ENCODE measurements at regions not wholly inside any gene's neighbourhood (a gene's known extent, or its start where the extent isn't known, plus 50 kb on each side); places are given as distances from the start of the nearest gene placed in this dataset.

DNA sequence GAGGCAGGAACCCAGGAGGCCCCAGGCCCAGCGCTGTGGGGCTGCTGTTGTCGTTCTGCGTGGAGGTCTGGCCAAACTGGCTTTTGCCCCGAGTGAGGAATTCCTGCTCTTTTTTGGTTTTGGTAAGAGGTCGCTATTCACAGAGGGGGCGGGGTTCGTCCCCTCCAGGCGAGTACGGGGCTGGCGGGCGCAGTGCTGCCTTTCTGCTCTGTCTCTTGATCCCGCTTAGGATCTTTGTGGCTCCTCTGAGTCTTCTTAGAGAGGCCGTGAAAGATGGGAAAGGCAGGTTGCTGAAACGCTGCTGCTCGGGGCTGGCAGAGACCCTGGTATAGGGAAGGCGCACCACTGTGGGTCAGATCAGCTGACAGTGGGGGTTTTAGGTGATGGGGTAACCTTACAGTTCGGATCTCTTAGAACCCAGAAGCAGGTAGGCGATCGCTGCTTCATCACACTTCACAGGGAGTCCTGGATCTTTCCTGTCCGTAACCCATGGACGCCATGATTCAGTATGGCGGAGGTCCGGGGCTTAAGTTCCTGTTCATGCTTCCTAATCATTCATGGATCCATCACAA is 136.7 kb downstream of the KIF20B start:
- H3K9me3 ChIP-seq = no peaks in the 10 kb centered on the region
- no peaks in the 10 kb centered on the region for H3K36me3 ChIP-seq
- H3K4me3 ChIP-seq = peak overlapping the region; percentile 64 to 69 (median 64)
- intact Hi-C loops (cut with DNase I) = no loop called here
- H3K4me1 ChIP-seq = peaks cover 0 to 26% (median 7%) of the 10 kb centered on the region in 3 donors
- peak overlapping the region; percentile 58 to 80 (median 72) for H3K27ac ChIP-seq
- WGBS, 2 donors = 72 to 78% methylated on average over 5 to 8 of the region's 23 CpGs
- H3K27me3 ChIP-seq = peaks cover 0 to 10% (median 0%) of the 10 kb centered on the region in 4 donors
- no peak for TF ChIP-seq CTCF (IDR thresholded peaks at IDR 0.05)
- no peak for TF ChIP-seq POLR2A (IDR thresholded peaks at IDR 0.05)
- no peak for DNase-seq

DNA sequence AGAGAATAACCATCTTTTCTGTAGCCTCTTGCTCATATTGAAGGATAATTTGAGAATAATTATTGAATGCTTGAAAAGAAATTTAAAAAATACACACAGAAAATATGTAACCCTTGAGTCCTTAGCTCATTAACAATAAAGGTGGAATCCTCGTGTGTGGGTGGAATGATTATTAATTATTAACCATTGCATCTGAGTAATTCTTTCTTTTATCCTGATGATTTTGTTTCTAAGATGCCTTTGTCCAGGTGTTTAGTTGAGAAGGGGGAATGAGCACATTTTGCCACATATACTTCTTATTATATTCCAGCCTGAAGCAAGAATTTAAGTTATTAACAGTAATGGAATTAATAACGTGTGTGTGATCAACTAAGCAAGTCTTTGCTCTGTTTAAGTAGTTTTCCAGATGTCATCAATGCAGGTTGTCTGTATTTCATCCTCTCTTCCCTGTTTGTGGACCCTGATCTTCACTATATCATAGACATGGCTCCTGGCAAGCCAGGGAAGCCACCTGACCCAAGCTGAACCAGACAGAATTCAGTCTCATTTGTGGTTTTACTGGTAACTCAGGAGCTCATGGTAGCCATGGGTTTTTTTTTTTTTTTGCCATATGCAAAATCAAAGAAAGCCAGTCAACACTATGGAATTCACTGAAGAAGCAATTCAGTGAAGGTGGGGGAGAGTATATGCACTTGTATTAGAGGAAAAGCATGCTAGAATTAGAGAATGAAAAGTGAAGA is 144.3 kb downstream of the KIF20B start:
- intact Hi-C loops (cut with DNase I) = no loop called here
- 63 to 76% methylated on average over 2 of the region's 2 CpGs for WGBS, 2 donors
- no peaks in the 10 kb centered on the region for H3K4me1 ChIP-seq
- H3K4me3 ChIP-seq = no peak overlapping the region
- no peak for TF ChIP-seq CTCF (IDR thresholded peaks at IDR 0.05)
- TF ChIP-seq POLR2A (IDR thresholded peaks at IDR 0.05) = no peak
- H3K27ac ChIP-seq = no peak overlapping the region
- H3K9me3 ChIP-seq = no peaks in the 10 kb centered on the region
- no peaks in the 10 kb centered on the region for H3K36me3 ChIP-seq
- no peak for DNase-seq
- peaks cover 0 to 20% (median 0%) of the 10 kb centered on the region in 4 donors for H3K27me3 ChIP-seq

- Histone ChIP-seq H3K36me3 (no peaks in the 10 kb centered on the region), H3K27ac (no peak overlapping the region), H3K27me3 (peaks cover 0 to 22% (median 0%) of the 10 kb centered on the region in 4 donors), H3K4me3 (no peak overlapping the region), H3K4me1 (no peaks in the 10 kb centered on the region), H3K9me3 (no peaks in the 10 kb centered on the region)
- no peak for DNase-seq
- intact Hi-C loops (cut with DNase I) = no loop called here
- no peak for TF ChIP-seq CTCF (IDR thresholded peaks at IDR 0.05)
- no peak for TF ChIP-seq POLR2A (IDR thresholded peaks at IDR 0.05)
Observed at GRCh38 chr10:89846281-89846630, 144.9 kb downstream of the KIF20B start.

- WGBS, 2 donors = 78 to 100% methylated on average over 1 of the region's 1 CpG
- Histone ChIP-seq H3K27ac (no peak overlapping the region), H3K4me3 (no peak overlapping the region), H3K36me3 (no peaks in the 10 kb centered on the region), H3K27me3 (peaks cover 0 to 22% (median 0%) of the 10 kb centered on the region in 4 donors), H3K9me3 (no peaks in the 10 kb centered on the region), H3K4me1 (no peaks in the 10 kb centered on the region)
- intact Hi-C loops (cut with DNase I) = no loop called here
- DNase-seq = no peak
- TF ChIP-seq CTCF (IDR thresholded peaks at IDR 0.05) = no peak
Observed at GRCh38 chr10:89846786-89847185, 145.4 kb downstream of the KIF20B start.

DNA sequence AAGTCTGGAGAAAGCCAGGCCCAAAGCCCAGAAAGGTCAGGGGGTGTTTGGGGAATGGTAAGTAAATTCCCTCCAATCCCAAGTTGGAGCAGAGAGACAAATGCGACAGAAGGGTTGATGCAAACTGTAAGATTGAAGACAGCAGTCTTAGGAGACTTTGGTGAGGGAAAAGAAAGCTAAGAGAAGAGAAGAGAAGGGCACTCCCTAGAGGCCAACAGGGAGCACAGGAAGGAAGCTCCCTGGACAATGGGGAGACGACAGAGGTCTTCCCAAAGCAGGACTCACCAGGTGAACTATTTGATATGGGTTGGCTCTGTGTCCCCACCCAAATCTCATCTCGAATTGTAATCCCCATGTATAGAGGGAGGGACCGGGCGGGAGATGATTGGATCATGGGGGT is 151.5 kb downstream of the KIF20B start:
- Histone ChIP-seq H3K4me1 (no peaks in the 10 kb centered on the region), H3K27ac (no peak overlapping the region), H3K36me3 (no peaks in the 10 kb centered on the region), H3K4me3 (no peak overlapping the region), H3K9me3 (no peaks in the 10 kb centered on the region), H3K27me3 (peaks cover 0 to 22% (median 1%) of the 10 kb centered on the region in 4 donors)
- intact Hi-C loops (cut with DNase I) = no loop called here
- no peak for DNase-seq
- WGBS, 2 donors = 88 to 89% methylated on average over 5 of the region's 5 CpGs
- no peak for TF ChIP-seq POLR2A (IDR thresholded peaks at IDR 0.05)
- no peak for TF ChIP-seq CTCF (IDR thresholded peaks at IDR 0.05)
